ENCODE measurements at regions not wholly inside any gene's neighbourhood (a gene's known extent, or its start where the extent isn't known, plus 50 kb on each side); places are given as distances from the start of the nearest gene placed in this dataset.

DNA sequence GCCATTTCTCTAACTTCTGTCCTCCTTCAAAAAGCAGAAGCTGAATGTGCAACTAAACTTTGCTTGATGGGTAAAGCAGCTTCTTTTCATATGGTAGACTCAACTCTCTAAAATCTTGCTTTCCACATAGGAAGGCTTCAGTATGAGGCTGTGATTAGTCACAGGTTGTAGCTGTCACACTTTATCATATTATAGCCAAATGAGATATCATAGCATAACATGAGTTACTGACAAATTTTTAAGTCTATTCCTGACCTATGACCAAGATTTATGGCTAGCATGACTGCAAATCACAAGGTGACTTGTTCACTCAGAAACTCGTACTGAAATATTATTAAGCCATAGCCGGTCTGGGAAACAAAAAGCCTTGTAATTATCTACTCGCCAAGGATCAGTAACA, 998.6 kb downstream of the RPA4 start:
- intact Hi-C loops (cut with micrococcal nuclease) (no loop called here), dilution Hi-C loops (cut with MboI; ENCODE audit: extremely low pct_ligation_motif_present, low sequenced_read_pairs) (no loop called here)
- DNase-seq (ENCODE audit: low read depth, low spot score): no peak
- H3K36me3 ChIP-seq (ENCODE audit: control insufficient read depth in 2 of 2, extremely low read depth in 1 of 2, insufficient read depth in 2 of 2, low read length in 2 of 2): no peaks in the 10 kb centered on the region
- H4K20me1 ChIP-seq (replicated peaks; ENCODE audit: control insufficient read depth, extremely low read depth, insufficient read depth, low read length): no peaks in the 10 kb centered on the region
- TF ChIP-seq POLR2A (IDR thresholded peaks at IDR 0.05; ENCODE audit: low read depth, low read length) (no peak), EZH2 (IDR thresholded peaks at IDR 0.05; ENCODE audit: borderline replicate concordance, low read depth, low read length, severe bottlenecking) (no peak), GATA2 (IDR thresholded peaks at IDR 0.05; ENCODE audit: insufficient read depth, insufficient read length, low read depth, low read length) (no peak), FOS (IDR thresholded peaks at IDR 0.05; ENCODE audit: borderline replicate concordance, insufficient read depth, low read length) (no peak), JUN (IDR thresholded peaks at IDR 0.05; ENCODE audit: borderline replicate concordance, insufficient read depth, insufficient read length, low read depth) (no peak), POLR2AphosphoS5 (IDR thresholded peaks at IDR 0.05; ENCODE audit: insufficient read depth, low read depth, low read length) (no peak), MYC (IDR thresholded peaks at IDR 0.05; ENCODE audit: low read depth, low read length) (no peak)
- TF ChIP-seq, protein P1, sequence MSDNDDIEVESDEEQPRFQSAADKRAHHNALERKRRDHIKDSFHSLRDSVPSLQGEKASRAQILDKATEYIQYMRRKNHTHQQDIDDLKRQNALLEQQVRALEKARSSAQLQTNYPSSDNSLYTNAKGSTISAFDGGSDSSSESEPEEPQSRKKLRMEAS (IDR thresholded peaks at IDR 0.05; ENCODE audit: insufficient read depth, insufficient read length): no peak
- TF ChIP-seq, protein P2, sequence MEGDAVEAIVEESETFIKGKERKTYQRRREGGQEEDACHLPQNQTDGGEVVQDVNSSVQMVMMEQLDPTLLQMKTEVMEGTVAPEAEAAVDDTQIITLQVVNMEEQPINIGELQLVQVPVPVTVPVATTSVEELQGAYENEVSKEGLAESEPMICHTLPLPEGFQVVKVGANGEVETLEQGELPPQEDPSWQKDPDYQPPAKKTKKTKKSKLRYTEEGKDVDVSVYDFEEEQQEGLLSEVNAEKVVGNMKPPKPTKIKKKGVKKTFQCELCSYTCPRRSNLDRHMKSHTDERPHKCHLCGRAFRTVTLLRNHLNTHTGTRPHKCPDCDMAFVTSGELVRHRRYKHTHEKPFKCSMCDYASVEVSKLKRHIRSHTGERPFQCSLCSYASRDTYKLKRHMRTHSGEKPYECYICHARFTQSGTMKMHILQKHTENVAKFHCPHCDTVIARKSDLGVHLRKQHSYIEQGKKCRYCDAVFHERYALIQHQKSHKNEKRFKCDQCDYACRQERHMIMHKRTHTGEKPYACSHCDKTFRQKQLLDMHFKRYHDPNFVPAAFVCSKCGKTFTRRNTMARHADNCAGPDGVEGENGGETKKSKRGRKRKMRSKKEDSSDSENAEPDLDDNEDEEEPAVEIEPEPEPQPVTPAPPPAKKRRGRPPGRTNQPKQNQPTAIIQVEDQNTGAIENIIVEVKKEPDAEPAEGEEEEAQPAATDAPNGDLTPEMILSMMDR (IDR thresholded peaks at IDR 0.05; ENCODE audit: extremely low read depth in 1 of 2, insufficient read depth in 1 of 2, low read depth in 1 of 2, low read length in 2 of 2): no peak
- no peak overlapping the region for H2AFZ ChIP-seq (ENCODE audit: low read depth, low read length)
- H3K9me1 ChIP-seq (replicated peaks; ENCODE audit: control insufficient read depth, extremely low read depth, insufficient read depth, low read length): no peaks in the 10 kb centered on the region
- H3K9ac ChIP-seq (replicated peaks; ENCODE audit: extremely low read depth, insufficient read depth, low read length): no peak overlapping the region
- POLR2A ChIA-PET: no interaction called here
- no TSS peak for BruUV-seq (replicated peaks)
- no peak overlapping the region for H3K4me3 ChIP-seq (replicated peaks in 1 of 3; ENCODE audit: insufficient read depth in 1 of 3, low read depth in 1 of 3, low read length in 3 of 3)
- no peaks in the 10 kb centered on the region for H3K9me3 ChIP-seq (replicated peaks; ENCODE audit: control insufficient read depth, insufficient read depth, low read length)
- H3K4me2 ChIP-seq (ENCODE audit: insufficient read depth, low read length): no peak overlapping the region
- no peak overlapping the region for H3K27ac ChIP-seq (ENCODE audit: insufficient read depth, low read depth, low read length)
- H3K4me1 ChIP-seq (ENCODE audit: control insufficient read depth, extremely low read depth, insufficient read depth, low read length): no peaks in the 10 kb centered on the region
- FAIRE-seq: no peak
- CTCF ChIA-PET: no interaction called here
- no peaks in the 10 kb centered on the region for H3K79me2 ChIP-seq (ENCODE audit: control insufficient read depth, insufficient read depth, low read length)
- H3K27me3 ChIP-seq (ENCODE audit: control insufficient read depth in 2 of 2, insufficient read depth in 2 of 2, low read length in 2 of 2): no peaks in the 10 kb centered on the region
